OCI-LY1 (cell line): ENCODE measurements at regions not wholly inside any gene's neighbourhood (a gene's known extent, or its start where the extent isn't known, plus 50 kb on each side); places are given as distances from the start of the nearest gene placed in this dataset.

Source experiments
- H2AFZ ChIP-seq: fragments of 200-600 bp; sonication (generic), shearing (Covaris generic); 2 replicates; pipeline ENCODE4 v1.6.0; 2014; ENCODE audit warnings: antibody characterized with exemption, mild to moderate bottlenecking, low read length
- H3F3A ChIP-seq: fragments of 200-600 bp; sonication (generic), shearing (Covaris generic); 2 replicates; pipeline ENCODE4 v1.6.0; 2014; ENCODE audit warnings: mild to moderate bottlenecking, antibody characterized with exemption, low read length, moderate library complexity; ENCODE audit not compliant: insufficient read depth
- H3K27ac ChIP-seq: fragments of 200-600 bp; sonication (generic); 2 replicates; pipeline ENCODE4 v1.5.1; 2014; ENCODE audit warnings: low read length, mixed run types, mild to moderate bottlenecking, low read depth; ENCODE audit not compliant: poor library complexity, severe bottlenecking
- H3K27me3 ChIP-seq: fragments of 200-600 bp; sonication (generic); 2 replicates; pipeline ENCODE4 v1.6.0; 2014; ENCODE audit warnings: antibody characterized with exemption, mild to moderate bottlenecking, low read length, moderate library complexity; ENCODE audit not compliant: insufficient read depth
- H3K36me3 ChIP-seq: fragments of 200-600 bp; sonication (generic); 2 replicates; pipeline ENCODE4 v1.6.1; 2014; ENCODE audit warnings: mild to moderate bottlenecking, antibody characterized with exemption, low read length, moderate library complexity, mixed read lengths; ENCODE audit not compliant: insufficient read depth
- H3K4me1 ChIP-seq: fragments of 200-600 bp; sonication (generic); 2 replicates; pipeline ENCODE4 v1.5.1; 2014; ENCODE audit warnings: mild to moderate bottlenecking, low read length, moderate library complexity; ENCODE audit not compliant: insufficient read depth, severe bottlenecking
- H3K4me2 ChIP-seq: fragments of 200-600 bp; sonication (generic), shearing (Covaris generic); 2 replicates; pipeline ENCODE4 v1.6.1; 2014; ENCODE audit warnings: low read length
- H3K4me3 ChIP-seq: fragments of 200-600 bp; sonication (generic); 2 replicates; pipeline ENCODE4 v1.5.1; 2014; ENCODE audit warnings: low read length, low read depth, mild to moderate bottlenecking, mixed read lengths; ENCODE audit not compliant: poor library complexity, severe bottlenecking
- H3K79me2 ChIP-seq: fragments of 200-600 bp; shearing (Covaris generic); 2 replicates; pipeline ENCODE4 v1.6.1; 2016; ENCODE audit warnings: mixed run types, low read length, mixed read lengths; ENCODE audit not compliant: insufficient read depth
- H3K9ac ChIP-seq: fragments of 200-600 bp; sonication (generic), shearing (Covaris generic); 2 replicates; pipeline ENCODE4 v1.6.1; 2014; ENCODE audit warnings: mild to moderate bottlenecking, low read length, mixed read lengths
- H3K9me2 ChIP-seq: fragments of 200-600 bp; sonication (generic), shearing (Covaris generic); 2 replicates; pipeline ENCODE4 v1.6.1; 2014; ENCODE audit warnings: low read depth, mild to moderate bottlenecking, low read length, mixed read lengths
- H3K9me3 ChIP-seq: fragments of 200-600 bp; shearing (Covaris generic); 2 replicates; pipeline ENCODE4 v1.6.1; 2014; ENCODE audit warnings: low read length, mixed read lengths
- H4K20me1 ChIP-seq: fragments of 200-600 bp; sonication (generic), shearing (Covaris generic); 2 replicates; pipeline ENCODE4 v1.6.0; 2016; ENCODE audit warnings: mild to moderate bottlenecking, low read length; ENCODE audit not compliant: insufficient read depth
- EZH2 ChIP-seq: fragments of 200-600 bp; sonication (generic), shearing (Covaris generic); IDR thresholded peaks from 2 replicates; pipeline ENCODE4 v1.8.0; 2017; ENCODE audit warnings: borderline replicate concordance, mixed run types, mild to moderate bottlenecking, antibody characterized with exemption, low read length, moderate library complexity, mixed read lengths
- TF ChIP-seq, protein P1 (sequence below): fragments of 200-600 bp; sonication (generic), shearing (Covaris generic); IDR thresholded peaks from 2 replicates; pipeline ENCODE4 v1.5.1; 2017; ENCODE audit warnings: mild to moderate bottlenecking, antibody characterized with exemption, low read length, moderate library complexity, mixed read lengths

DNA sequence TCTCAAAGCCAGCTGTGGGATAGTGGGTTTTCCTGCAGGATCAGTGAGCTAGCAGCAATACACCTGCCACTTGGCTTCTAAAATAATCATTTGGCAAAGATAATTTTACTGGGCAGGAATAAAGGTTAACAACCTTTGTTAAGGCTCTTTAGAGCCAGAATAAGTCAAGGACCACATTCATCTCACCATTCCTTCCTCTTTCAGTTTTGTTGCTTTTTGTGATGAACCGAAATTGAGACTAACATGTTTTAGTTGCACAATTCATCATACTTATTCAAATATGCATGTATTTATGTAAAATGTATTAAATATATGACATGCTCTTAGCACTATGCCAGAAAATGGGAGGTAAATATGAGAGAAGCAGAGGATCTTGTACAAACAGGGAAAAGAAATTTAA is 824.4 kb upstream of the TYRP1 start:
- Histone ChIP-seq H3K9me2 (no peaks in the 10 kb centered on the region), H3K4me3 (no peak overlapping the region), H3K9me3 (no peaks in the 10 kb centered on the region), H3K4me1 (no peaks in the 10 kb centered on the region), H3K79me2 (no peaks in the 10 kb centered on the region), H3F3A (no peaks in the 10 kb centered on the region), H3K27ac (no peak overlapping the region), H4K20me1 (no peaks in the 10 kb centered on the region), H3K4me2 (no peak overlapping the region), H2AFZ (no peak overlapping the region), H3K36me3 (no peaks in the 10 kb centered on the region), H3K9ac (no peak overlapping the region), H3K27me3 (no peaks in the 10 kb centered on the region)
- TF ChIP-seq EZH2, result no peak

DNA sequence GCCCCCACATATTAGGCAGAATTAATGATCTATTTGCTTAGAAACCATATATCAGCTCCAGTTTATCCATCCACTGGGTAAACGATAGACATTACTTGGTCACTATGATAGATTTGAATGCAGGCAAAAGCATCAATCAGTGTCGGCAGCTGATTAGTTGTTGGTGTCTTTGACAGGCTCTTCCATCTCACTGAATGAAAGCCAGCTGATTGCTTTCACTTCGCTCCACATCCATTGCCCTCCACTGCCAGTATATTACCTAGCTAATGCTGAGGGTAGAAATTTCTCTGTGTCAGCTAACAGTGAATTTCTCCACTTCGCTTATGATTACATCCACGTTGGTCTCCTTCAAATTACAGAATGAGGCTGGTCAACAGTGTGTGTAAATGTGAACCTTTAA is 821.3 kb upstream of the TYRP1 start:
- Histone ChIP-seq H3K4me2 (no peak overlapping the region), H3K9ac (no peak overlapping the region)

DNA sequence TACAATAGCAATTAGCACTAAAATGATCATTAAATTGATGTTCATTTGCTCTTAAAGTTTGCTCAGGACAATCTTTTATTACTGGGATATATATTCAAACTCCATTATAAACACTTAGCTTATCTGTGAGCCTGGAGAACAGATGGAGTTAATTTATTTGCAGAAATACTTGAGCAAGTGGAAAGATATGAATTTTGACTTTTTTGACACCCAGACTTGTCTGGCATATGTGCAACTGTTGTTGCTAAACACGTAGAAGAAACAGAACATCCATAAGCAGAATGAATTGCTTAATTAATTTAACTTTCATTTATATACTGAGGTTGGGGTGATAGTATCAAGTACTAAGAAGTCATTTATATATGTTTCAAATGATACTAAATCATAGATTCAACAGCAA is 820.7 kb upstream of the TYRP1 start:
- Histone ChIP-seq H2AFZ (no peak overlapping the region), H3K27ac (no peak overlapping the region), H3K4me1 (no peaks in the 10 kb centered on the region), H3K4me2 (no peak overlapping the region), H3K4me3 (no peak overlapping the region), H3K9ac (no peak overlapping the region), H3K79me2 (no peaks in the 10 kb centered on the region), H3K27me3 (no peaks in the 10 kb centered on the region), H3F3A (no peaks in the 10 kb centered on the region), H4K20me1 (no peaks in the 10 kb centered on the region), H3K9me2 (no peaks in the 10 kb centered on the region), H3K36me3 (no peaks in the 10 kb centered on the region), H3K9me3 (no peaks in the 10 kb centered on the region)
- TF ChIP-seq EZH2, result no peak
- TF ChIP-seq, protein P1, sequence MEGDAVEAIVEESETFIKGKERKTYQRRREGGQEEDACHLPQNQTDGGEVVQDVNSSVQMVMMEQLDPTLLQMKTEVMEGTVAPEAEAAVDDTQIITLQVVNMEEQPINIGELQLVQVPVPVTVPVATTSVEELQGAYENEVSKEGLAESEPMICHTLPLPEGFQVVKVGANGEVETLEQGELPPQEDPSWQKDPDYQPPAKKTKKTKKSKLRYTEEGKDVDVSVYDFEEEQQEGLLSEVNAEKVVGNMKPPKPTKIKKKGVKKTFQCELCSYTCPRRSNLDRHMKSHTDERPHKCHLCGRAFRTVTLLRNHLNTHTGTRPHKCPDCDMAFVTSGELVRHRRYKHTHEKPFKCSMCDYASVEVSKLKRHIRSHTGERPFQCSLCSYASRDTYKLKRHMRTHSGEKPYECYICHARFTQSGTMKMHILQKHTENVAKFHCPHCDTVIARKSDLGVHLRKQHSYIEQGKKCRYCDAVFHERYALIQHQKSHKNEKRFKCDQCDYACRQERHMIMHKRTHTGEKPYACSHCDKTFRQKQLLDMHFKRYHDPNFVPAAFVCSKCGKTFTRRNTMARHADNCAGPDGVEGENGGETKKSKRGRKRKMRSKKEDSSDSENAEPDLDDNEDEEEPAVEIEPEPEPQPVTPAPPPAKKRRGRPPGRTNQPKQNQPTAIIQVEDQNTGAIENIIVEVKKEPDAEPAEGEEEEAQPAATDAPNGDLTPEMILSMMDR, result no peak

More for the DNA sequence above, 821.3 kb upstream of the TYRP1 start:
- Histone ChIP-seq H3K9me3 (no peaks in the 10 kb centered on the region), H2AFZ (no peak overlapping the region), H3F3A (no peaks in the 10 kb centered on the region), H3K4me1 (no peaks in the 10 kb centered on the region), H3K79me2 (no peaks in the 10 kb centered on the region), H3K36me3 (no peaks in the 10 kb centered on the region), H3K4me3 (no peak overlapping the region), H4K20me1 (no peaks in the 10 kb centered on the region), H3K27me3 (no peaks in the 10 kb centered on the region), H3K9me2 (no peaks in the 10 kb centered on the region), H3K27ac (no peak overlapping the region)
- no peak for TF ChIP-seq EZH2
- TF ChIP-seq, protein P1, result no peak

DNA sequence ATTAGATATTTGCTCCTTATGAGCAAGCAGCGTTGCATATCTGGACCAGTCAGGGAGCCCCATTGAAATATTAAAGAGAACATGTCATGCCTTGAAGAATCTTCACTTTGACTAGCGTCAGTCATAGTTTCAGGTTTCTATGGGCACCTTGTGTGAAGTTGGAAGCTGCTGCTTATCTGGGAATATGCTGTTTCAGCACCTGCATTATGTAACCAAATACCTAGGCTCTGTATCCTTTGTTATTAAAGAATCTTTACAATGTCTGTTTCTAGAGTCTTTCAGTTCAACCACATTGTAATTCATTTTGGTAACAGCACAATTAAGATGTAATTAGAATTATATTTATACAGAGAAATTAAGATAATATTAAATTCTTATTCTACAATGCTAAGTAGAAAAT is 818.8 kb upstream of the TYRP1 start:
- H3K9me3 ChIP-seq, result no peaks in the 10 kb centered on the region
- no peak overlapping the region for H3K9ac ChIP-seq
- no peaks in the 10 kb centered on the region for H3K9me2 ChIP-seq
- no peak overlapping the region for H2AFZ ChIP-seq
- no peaks in the 10 kb centered on the region for H3F3A ChIP-seq
- no peak overlapping the region for H3K4me2 ChIP-seq
- H3K4me1 ChIP-seq, result no peaks in the 10 kb centered on the region
- no peak for TF ChIP-seq EZH2
- TF ChIP-seq, protein P1, result no peak
- H3K4me3 ChIP-seq, result no peak overlapping the region
- no peaks in the 10 kb centered on the region for H4K20me1 ChIP-seq
- no peaks in the 10 kb centered on the region for H3K79me2 ChIP-seq
- H3K36me3 ChIP-seq, result no peaks in the 10 kb centered on the region
- H3K27ac ChIP-seq, result no peak overlapping the region
- no peaks in the 10 kb centered on the region for H3K27me3 ChIP-seq
